Trophoblast cell (in vitro differentiated cells and primary cell): ENCODE measurements at regions not wholly inside any gene's neighbourhood (a gene's known extent, or its start where the extent isn't known, plus 50 kb on each side); places are given as distances from the start of the nearest gene placed in this dataset.

Experiments
- DNase-seq, 2 donors: peaks; one replicate each; pipeline ENCODE4 v3.0.0-alpha.2; 2016
- H2AFZ ChIP-seq: 2 replicates; pipeline ENCODE4 v1.6.1; 2013; ENCODE audit warnings: low read length, moderate library complexity, mild to moderate bottlenecking; ENCODE audit not compliant: insufficient read depth, poor library complexity
- H2AK5ac ChIP-seq: 2 replicates; pipeline ENCODE4 v1.6.1; 2013; ENCODE audit warnings: mild to moderate bottlenecking, low read length
- H2BK120ac ChIP-seq: 2 replicates; pipeline ENCODE4 v1.6.1; 2013; ENCODE audit warnings: low read length, mild to moderate bottlenecking, moderate library complexity; ENCODE audit not compliant: insufficient read depth, poor library complexity
- H2BK12ac ChIP-seq: 2 replicates; pipeline ENCODE4 v1.6.1; 2013; ENCODE audit warnings: mild to moderate bottlenecking, low read length, moderate library complexity
- H2BK5ac ChIP-seq: 2 replicates; pipeline ENCODE4 v1.6.1; 2013; ENCODE audit warnings: low read length, low read depth, moderate library complexity, mild to moderate bottlenecking; ENCODE audit not compliant: poor library complexity
- H3K14ac ChIP-seq: 2 replicates; pipeline ENCODE4 v1.6.1; 2013; ENCODE audit warnings: mild to moderate bottlenecking, low read length
- H3K18ac ChIP-seq: 2 replicates; pipeline ENCODE4 v1.6.1; 2013; ENCODE audit warnings: mild to moderate bottlenecking, low read length
- H3K23ac ChIP-seq: 2 replicates; pipeline ENCODE4 v1.6.1; 2013; ENCODE audit warnings: low read length
- H3K27ac ChIP-seq: 2 replicates; pipeline ENCODE4 v1.5.1; 2013; ENCODE audit warnings: low read depth, mild to moderate bottlenecking, inconsistent platforms, low read length, moderate library complexity
- H3K27me3 ChIP-seq: 2 replicates; pipeline ENCODE4 v1.6.1; 2013; ENCODE audit warnings: inconsistent platforms, mild to moderate bottlenecking, low read length, moderate library complexity; ENCODE audit not compliant: insufficient read depth
- H3K36me3 ChIP-seq, 2 experiments: 1 replicate in 1 of 2; 2 replicates in 1 of 2; pipeline ENCODE4 v1.6.1; 2013; ENCODE audit warnings: low read length in 2 of 2, mild to moderate bottlenecking in 2 of 2, moderate library complexity in 1 of 2; ENCODE audit not compliant: insufficient read depth in 2 of 2, control insufficient read depth in 1 of 2
- H3K4ac ChIP-seq: 2 replicates; pipeline ENCODE4 v1.6.1; 2013; ENCODE audit warnings: low read depth, mild to moderate bottlenecking, low read length, moderate library complexity
- H3K4me1 ChIP-seq, 2 experiments: 1 replicate in 1 of 2; 2 replicates in 1 of 2; pipeline ENCODE4 v1.6.1; 2013; ENCODE audit warnings: low read length in 2 of 2, mild to moderate bottlenecking in 2 of 2, moderate library complexity in 1 of 2; ENCODE audit not compliant: insufficient read depth in 2 of 2, control insufficient read depth in 1 of 2
- H3K4me2 ChIP-seq: 2 replicates; pipeline ENCODE4 v1.6.1; 2013; ENCODE audit warnings: inconsistent platforms, mild to moderate bottlenecking, low read length, moderate library complexity
- H3K4me3 ChIP-seq: 2 replicates; pipeline ENCODE4 v1.5.1; 2013; ENCODE audit warnings: mild to moderate bottlenecking, low read depth, low read length, inconsistent platforms
- H3K79me1 ChIP-seq: one replicate; pipeline ENCODE4 v1.6.1; 2013; ENCODE audit warnings: low read length
- H3K79me2 ChIP-seq: 2 replicates; pipeline ENCODE4 v1.6.1; 2013; ENCODE audit warnings: low read length, mild to moderate bottlenecking; ENCODE audit not compliant: control insufficient read depth, insufficient read depth, poor library complexity
- H3K9ac ChIP-seq: 2 replicates; pipeline ENCODE4 v1.6.1; 2013; ENCODE audit warnings: mild to moderate bottlenecking, low read length
- H3K9me3 ChIP-seq: 2 replicates; pipeline ENCODE4 v1.6.1; 2013; ENCODE audit warnings: low read depth, mild to moderate bottlenecking, control low read depth, inconsistent platforms, low read length; ENCODE audit not compliant: insufficient read depth
- H4K12ac ChIP-seq: 2 replicates; pipeline ENCODE4 v1.6.1; 2013; ENCODE audit warnings: low read depth, mild to moderate bottlenecking, low read length, moderate library complexity
- H4K8ac ChIP-seq: 2 replicates; pipeline ENCODE4 v1.6.1; 2013; ENCODE audit warnings: low read depth, mild to moderate bottlenecking, low read length, moderate library complexity
- H4K91ac ChIP-seq: one replicate; pipeline ENCODE4 v1.6.1; 2013; ENCODE audit warnings: low read depth, mild to moderate bottlenecking, low read length, moderate library complexity
- WGBS: extraction: QIAGEN DNeasy Blood & Tissue Kit; methylation state at CpG from one replicate; pipeline ENCODE4 v1.1.7; 2013; ENCODE audit warnings: missing lambda C conversion rate; ENCODE audit not compliant: insufficient read length, insufficient coverage; ENCODE audit errors: extremely low coverage; 5-methylcytosine and 5-hydroxymethylcytosine counted together

DNA sequence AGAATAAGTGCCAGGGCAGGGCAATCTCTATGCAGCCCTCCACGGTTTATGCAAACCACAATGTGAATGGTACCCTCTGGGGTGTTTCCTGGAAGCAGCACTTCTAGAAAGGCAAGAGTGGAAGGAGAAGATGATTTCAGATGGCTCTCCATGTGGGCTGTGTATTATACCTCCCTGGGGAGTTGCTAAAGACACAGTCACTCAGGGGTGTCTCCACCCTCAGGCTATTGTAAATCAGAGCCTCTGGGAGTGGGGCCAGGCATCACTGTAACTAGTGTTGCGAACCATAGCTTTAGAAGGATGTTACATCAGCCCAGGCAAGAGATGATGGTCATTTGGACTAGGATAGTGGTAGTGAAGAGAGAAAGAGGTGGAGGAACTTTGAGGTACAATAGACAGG is 83.3 kb upstream of the ZKSCAN2 start:
- H2BK12ac ChIP-seq = no peak overlapping the region
- no peaks in the 10 kb centered on the region for H3K27me3 ChIP-seq
- H2AK5ac ChIP-seq = no peak overlapping the region
- no peak overlapping the region for H3K9ac ChIP-seq
- H3K4ac ChIP-seq = no peak overlapping the region
- H4K91ac ChIP-seq = no peak overlapping the region
- H3K18ac ChIP-seq = no peak overlapping the region
- H3K27ac ChIP-seq = no peak overlapping the region
- H3K9me3 ChIP-seq = no peaks in the 10 kb centered on the region
- WGBS = no CpG with 5 or more reads among the region's 2 CpGs
- no peak for DNase-seq
- no peak overlapping the region for H3K4me3 ChIP-seq
- no peak overlapping the region for H2BK5ac ChIP-seq
- H2BK120ac ChIP-seq = no peak overlapping the region
- H3K79me2 ChIP-seq = no peaks in the 10 kb centered on the region
- no peaks in the 10 kb centered on the region for H3K79me1 ChIP-seq
- H3K4me1 ChIP-seq = no peaks in the 10 kb centered on the region
- no peak overlapping the region for H4K12ac ChIP-seq
- H4K8ac ChIP-seq = no peak overlapping the region
- H3K36me3 ChIP-seq = no peaks in the 10 kb centered on the region
- H2AFZ ChIP-seq = no peak overlapping the region
- H3K4me2 ChIP-seq = no peak overlapping the region
- no peak overlapping the region for H3K14ac ChIP-seq
- H3K23ac ChIP-seq = peak overlapping the region; percentile 66

DNA sequence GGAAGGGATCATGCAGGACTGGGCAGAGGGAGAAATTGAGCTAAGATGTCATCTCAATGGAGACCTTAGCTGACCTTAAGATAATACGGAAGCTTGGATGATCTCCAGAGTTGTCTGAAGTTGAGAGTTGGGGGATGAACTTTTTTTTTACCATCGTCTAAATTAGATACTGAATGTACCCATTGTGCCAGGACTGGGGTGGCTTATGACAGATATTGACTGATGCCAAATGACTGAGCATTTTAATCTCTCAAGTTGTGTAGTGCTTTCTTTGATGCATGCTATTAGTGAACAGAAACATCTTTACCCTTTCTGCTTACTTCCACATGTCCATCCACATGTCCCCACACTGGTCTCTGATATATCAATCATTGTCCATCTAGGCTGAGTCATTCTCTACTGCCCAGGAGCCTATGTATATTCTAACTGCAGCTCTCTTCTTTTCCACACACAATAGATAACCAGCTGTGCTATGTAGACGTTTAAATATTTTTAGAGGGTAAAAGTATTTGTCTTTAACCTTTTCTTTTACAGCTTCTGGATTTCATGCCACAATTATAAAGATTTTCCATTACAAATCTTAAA is 60.2 kb upstream of the ZKSCAN2 start:
- Histone ChIP-seq H3K4me3 (no peak overlapping the region), H2BK12ac (no peak overlapping the region), H3K4me2 (no peak overlapping the region), H3K79me2 (no peaks in the 10 kb centered on the region), H3K18ac (no peak overlapping the region), H3K4ac (no peak overlapping the region), H3K79me1 (no peaks in the 10 kb centered on the region), H2BK5ac (no peak overlapping the region), H3K27ac (no peak overlapping the region), H2AK5ac (no peak overlapping the region), H3K27me3 (no peaks in the 10 kb centered on the region), H3K23ac (no peak overlapping the region), H3K9me3 (peaks cover 2% of the 10 kb centered on the region), H4K12ac (no peak overlapping the region), H3K36me3 (no peaks in the 10 kb centered on the region), H2BK120ac (no peak overlapping the region), H4K8ac (no peak overlapping the region), H3K4me1 (no peaks in the 10 kb centered on the region), H4K91ac (no peak overlapping the region), H3K9ac (no peak overlapping the region), H3K14ac (no peak overlapping the region), H2AFZ (no peak overlapping the region)
- WGBS = no CpG with 5 or more reads among the region's 3 CpGs
- DNase-seq = no peak

DNA sequence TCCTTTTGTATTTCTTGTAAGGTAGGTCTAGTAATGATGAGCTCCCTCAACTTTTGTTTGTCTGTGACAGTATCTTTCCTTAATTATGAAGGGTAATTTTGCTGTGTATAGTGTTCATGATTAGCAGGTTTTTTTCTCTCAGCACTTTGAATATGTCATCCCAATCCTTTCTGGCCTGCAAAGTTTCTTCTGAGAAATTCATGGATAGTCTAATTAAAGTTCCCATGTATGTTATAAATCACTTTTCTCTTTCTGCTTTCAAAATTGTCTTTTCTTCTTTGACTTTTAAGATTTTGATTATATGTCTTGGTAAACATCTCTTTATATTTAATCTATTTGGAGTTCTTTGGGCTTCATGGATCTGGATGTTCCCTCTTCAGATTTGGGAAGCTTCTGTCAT is 54.3 kb upstream of the ZKSCAN2 start:
- H3K9ac ChIP-seq = no peak overlapping the region
- peaks cover 2% of the 10 kb centered on the region for H3K9me3 ChIP-seq
- no peaks in the 10 kb centered on the region for H3K79me1 ChIP-seq
- H3K27ac ChIP-seq = no peak overlapping the region
- H3K27me3 ChIP-seq = no peaks in the 10 kb centered on the region
- H3K36me3 ChIP-seq = no peaks in the 10 kb centered on the region
- H3K4me2 ChIP-seq = no peak overlapping the region
- H3K14ac ChIP-seq = no peak overlapping the region
- H2AK5ac ChIP-seq = no peak overlapping the region
- H3K23ac ChIP-seq = no peak overlapping the region
- no peak overlapping the region for H2BK5ac ChIP-seq
- DNase-seq = no peak
- H3K4me3 ChIP-seq = no peak overlapping the region
- H2BK120ac ChIP-seq = no peak overlapping the region
- H2BK12ac ChIP-seq = no peak overlapping the region
- H3K4ac ChIP-seq = no peak overlapping the region
- no peaks in the 10 kb centered on the region for H3K4me1 ChIP-seq
- H3K79me2 ChIP-seq = no peaks in the 10 kb centered on the region
- H3K18ac ChIP-seq = no peak overlapping the region
- no peak overlapping the region for H4K8ac ChIP-seq
- no peak overlapping the region for H2AFZ ChIP-seq
- no peak overlapping the region for H4K91ac ChIP-seq
- H4K12ac ChIP-seq = no peak overlapping the region

DNA sequence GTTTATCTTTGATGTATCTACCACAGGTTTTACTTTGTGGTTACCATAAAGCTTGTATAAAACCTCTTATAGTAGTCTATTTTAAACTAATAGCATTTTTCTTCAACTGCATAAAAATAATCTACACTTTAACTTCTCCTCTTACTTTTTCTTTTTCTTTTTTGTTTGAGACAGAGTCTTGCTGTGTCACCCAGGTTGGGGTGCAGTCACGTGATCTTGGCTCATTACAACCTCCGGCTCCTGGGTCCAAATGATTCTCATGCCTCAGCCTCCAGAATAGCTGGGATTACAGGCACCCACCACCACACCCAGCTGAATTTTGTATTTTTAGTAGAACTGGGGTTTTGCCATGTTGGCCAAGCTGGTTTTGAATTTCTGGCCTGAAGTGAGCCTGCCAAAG is 53.4 kb upstream of the ZKSCAN2 start:
- Histone ChIP-seq H3K9me3 (peaks cover 2% of the 10 kb centered on the region), H3K4me3 (no peak overlapping the region), H3K79me2 (no peaks in the 10 kb centered on the region), H4K91ac (no peak overlapping the region), H2AFZ (no peak overlapping the region), H3K27me3 (no peaks in the 10 kb centered on the region), H3K36me3 (no peaks in the 10 kb centered on the region), H4K8ac (no peak overlapping the region), H3K9ac (no peak overlapping the region), H2BK120ac (no peak overlapping the region), H2BK12ac (no peak overlapping the region), H3K27ac (no peak overlapping the region), H2BK5ac (no peak overlapping the region), H3K18ac (no peak overlapping the region), H3K79me1 (no peaks in the 10 kb centered on the region), H3K4me1 (no peaks in the 10 kb centered on the region), H3K23ac (no peak overlapping the region), H3K4ac (no peak overlapping the region), H2AK5ac (no peak overlapping the region), H3K4me2 (no peak overlapping the region), H3K14ac (no peak overlapping the region), H4K12ac (no peak overlapping the region)
- WGBS = no CpG with 5 or more reads among the region's 2 CpGs
- DNase-seq = no peak
